KMS-11 (cell line): ENCODE measurements at regions not wholly inside any gene's neighbourhood (a gene's known extent, or its start where the extent isn't known, plus 50 kb on each side); places are given as distances from the start of the nearest gene placed in this dataset.

Source experiments
- H2AFZ ChIP-seq: fragments of 200-600 bp; sonication (generic); 2 replicates; pipeline ENCODE4 v1.6.1; 2016; ENCODE audit warnings: antibody characterized with exemption, mixed run types, low read depth
- H3K27ac ChIP-seq: fragments of 200-600 bp; sonication (generic); 2 replicates; pipeline ENCODE4 v1.6.1; 2016; ENCODE audit warnings: mild to moderate bottlenecking, mixed run types
- H3K27me3 ChIP-seq: fragments of 200-600 bp; sonication (generic); 2 replicates; pipeline ENCODE4 v1.6.1; 2017; ENCODE audit warnings: mild to moderate bottlenecking, low read depth, mixed run types, moderate library complexity; ENCODE audit not compliant: insufficient read depth
- H3K36me3 ChIP-seq: fragments of 200-600 bp; sonication (generic); 2 replicates; pipeline ENCODE4 v1.6.1; 2017; ENCODE audit warnings: mild to moderate bottlenecking, mixed run types; ENCODE audit not compliant: insufficient read depth
- H3K4me1 ChIP-seq: fragments of 200-600 bp; sonication (generic); 2 replicates; pipeline ENCODE4 v1.6.1; 2016; ENCODE audit warnings: mild to moderate bottlenecking, low read depth, mixed run types; ENCODE audit not compliant: poor library complexity, severe bottlenecking
- H3K4me2 ChIP-seq: fragments of 200-600 bp; sonication (generic); 2 replicates; pipeline ENCODE4 v1.7.0; 2016; ENCODE audit warnings: mild to moderate bottlenecking, mixed run types
- H3K4me3 ChIP-seq: fragments of 200-600 bp; sonication (generic); IDR thresholded peaks from 2 replicates; pipeline ENCODE4 v1.6.1; 2017; ENCODE audit warnings: low read depth, low read length, mixed read lengths; ENCODE audit not compliant: insufficient read depth
- H3K79me2 ChIP-seq: fragments of 200-600 bp; sonication (generic); 2 replicates; pipeline ENCODE4 v1.6.1; 2016; ENCODE audit warnings: low read depth, mixed run types; ENCODE audit not compliant: insufficient read depth
- H3K9ac ChIP-seq: fragments of 200-600 bp; sonication (generic); 2 replicates; pipeline ENCODE4 v1.6.1; 2016; ENCODE audit warnings: mild to moderate bottlenecking, mixed run types
- H4K20me1 ChIP-seq: fragments of 200-600 bp; sonication (generic); 2 replicates; pipeline ENCODE4 v1.6.1; 2016; ENCODE audit warnings: mild to moderate bottlenecking, mixed run types; ENCODE audit not compliant: insufficient read depth
- TF ChIP-seq, protein P1 (sequence below): fragments of 200-600 bp; sonication (generic); conservative IDR thresholded peaks from 2 replicates; pipeline ENCODE4 v1.6.1; 2017; ENCODE audit warnings: low read depth, mild to moderate bottlenecking, antibody characterized with exemption, low read length, moderate library complexity, mixed read lengths

DNA sequence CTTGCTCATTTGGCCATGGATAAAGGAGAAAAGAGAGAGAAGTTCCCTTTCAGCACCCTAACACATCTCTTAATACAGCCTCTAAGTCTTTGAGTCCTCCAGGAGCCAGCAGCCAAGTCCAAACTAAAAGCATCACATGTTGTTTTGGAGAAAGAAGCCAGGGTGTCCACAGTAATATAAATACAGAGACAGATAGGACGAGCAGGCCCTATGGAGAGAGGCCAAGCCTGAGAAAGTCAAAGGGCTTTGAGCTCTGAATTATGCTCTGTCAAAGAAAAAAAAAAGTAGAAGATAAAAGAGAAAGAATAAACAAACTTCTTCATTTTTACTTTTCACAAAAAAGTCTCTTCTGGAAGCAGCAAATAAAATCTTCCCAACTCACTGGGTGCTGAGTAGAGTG is 92.4 kb upstream of the THBS1 start:
- no peak overlapping the region for H3K4me3 ChIP-seq
- H3K4me1 ChIP-seq = no peaks in the 10 kb centered on the region
- no peaks in the 10 kb centered on the region for H3K79me2 ChIP-seq
- no peak overlapping the region for H2AFZ ChIP-seq
- no peak overlapping the region for H3K27ac ChIP-seq
- H3K9ac ChIP-seq = no peak overlapping the region
- H3K27me3 ChIP-seq = no peaks in the 10 kb centered on the region
- H3K4me2 ChIP-seq = no peak overlapping the region
- no peaks in the 10 kb centered on the region for H4K20me1 ChIP-seq
- H3K36me3 ChIP-seq = no peaks in the 10 kb centered on the region
- TF ChIP-seq, protein P1, sequence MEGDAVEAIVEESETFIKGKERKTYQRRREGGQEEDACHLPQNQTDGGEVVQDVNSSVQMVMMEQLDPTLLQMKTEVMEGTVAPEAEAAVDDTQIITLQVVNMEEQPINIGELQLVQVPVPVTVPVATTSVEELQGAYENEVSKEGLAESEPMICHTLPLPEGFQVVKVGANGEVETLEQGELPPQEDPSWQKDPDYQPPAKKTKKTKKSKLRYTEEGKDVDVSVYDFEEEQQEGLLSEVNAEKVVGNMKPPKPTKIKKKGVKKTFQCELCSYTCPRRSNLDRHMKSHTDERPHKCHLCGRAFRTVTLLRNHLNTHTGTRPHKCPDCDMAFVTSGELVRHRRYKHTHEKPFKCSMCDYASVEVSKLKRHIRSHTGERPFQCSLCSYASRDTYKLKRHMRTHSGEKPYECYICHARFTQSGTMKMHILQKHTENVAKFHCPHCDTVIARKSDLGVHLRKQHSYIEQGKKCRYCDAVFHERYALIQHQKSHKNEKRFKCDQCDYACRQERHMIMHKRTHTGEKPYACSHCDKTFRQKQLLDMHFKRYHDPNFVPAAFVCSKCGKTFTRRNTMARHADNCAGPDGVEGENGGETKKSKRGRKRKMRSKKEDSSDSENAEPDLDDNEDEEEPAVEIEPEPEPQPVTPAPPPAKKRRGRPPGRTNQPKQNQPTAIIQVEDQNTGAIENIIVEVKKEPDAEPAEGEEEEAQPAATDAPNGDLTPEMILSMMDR = no peak

GRCh38 chr15:39488961-39489360 is 91.9 kb upstream of the THBS1 start:
- Histone ChIP-seq H3K4me3 (no peak overlapping the region), H3K4me1 (no peaks in the 10 kb centered on the region), H3K27ac (no peak overlapping the region)

GRCh38 chr15:39491115-39491885 is 89.6 kb upstream of the THBS1 start:
- Histone ChIP-seq H3K4me2 (no peak overlapping the region), H3K4me1 (no peaks in the 10 kb centered on the region), H3K27ac (no peak overlapping the region), H2AFZ (no peak overlapping the region), H4K20me1 (no peaks in the 10 kb centered on the region), H3K4me3 (no peak overlapping the region), H3K27me3 (no peaks in the 10 kb centered on the region), H3K36me3 (no peaks in the 10 kb centered on the region), H3K9ac (no peak overlapping the region), H3K79me2 (no peaks in the 10 kb centered on the region)
- TF ChIP-seq, protein P1 = no peak

More at GRCh38 chr15:39488961-39489360, 91.9 kb upstream of the THBS1 start:
- Histone ChIP-seq H3K79me2 (no peaks in the 10 kb centered on the region), H3K36me3 (no peaks in the 10 kb centered on the region), H4K20me1 (no peaks in the 10 kb centered on the region), H2AFZ (no peak overlapping the region), H3K9ac (no peak overlapping the region), H3K4me2 (no peak overlapping the region), H3K27me3 (no peaks in the 10 kb centered on the region)
- TF ChIP-seq, protein P1 = no peak

GRCh38 chr15:39491886-39492490 is 88.9 kb upstream of the THBS1 start:
- no peaks in the 10 kb centered on the region for H3K4me1 ChIP-seq

More at GRCh38 chr15:39491886-39492490, 88.9 kb upstream of the THBS1 start:
- Histone ChIP-seq H3K4me3 (no peak overlapping the region), H3K4me2 (no peak overlapping the region), H2AFZ (no peak overlapping the region), H3K27me3 (no peaks in the 10 kb centered on the region), H3K79me2 (no peaks in the 10 kb centered on the region), H3K9ac (no peak overlapping the region), H4K20me1 (no peaks in the 10 kb centered on the region), H3K36me3 (no peaks in the 10 kb centered on the region), H3K27ac (no peak overlapping the region)
- TF ChIP-seq, protein P1 = no peak
